Psoas muscle (tissue), 7 donors: ENCODE measurements at regions not wholly inside any gene's neighbourhood (a gene's known extent, or its start where the extent isn't known, plus 50 kb on each side); places are given as distances from the start of the nearest gene placed in this dataset.

Experiments
- ATAC-seq, 4 donors: fragments of 200-7000 bp; cut with Tn5 transposase; one replicate each; pipeline ENCODE4 v1.9.1; 2020; ENCODE audit warnings: moderate library complexity in 3 of 4, mild to moderate bottlenecking in 2 of 4
- DNase-seq, 2 donors: peaks; one replicate each; pipeline ENCODE4 v3.0.0-alpha.2; 2020
- H3K27ac ChIP-seq: fragments of 200-600 bp; one replicate; pipeline ENCODE4 v1.8.0; 2022
- H3K27me3 ChIP-seq, 3 donors: fragments of 200-600 bp in 1 of 3; one replicate each; pipeline versions ENCODE4 v1.6.1 to v1.8.0; 2013 to 2022; ENCODE audit warnings: low read length in 2 of 3, mild to moderate bottlenecking in 2 of 3, moderate library complexity in 1 of 3; ENCODE audit not compliant: insufficient read depth in 3 of 3
- H3K36me3 ChIP-seq, 2 donors: fragments of 200-600 bp in 1 of 2; one replicate each; pipeline versions ENCODE4 v1.6.1 to v1.8.0; 2013 to 2022; ENCODE audit warnings: low read depth in 1 of 2, mild to moderate bottlenecking in 1 of 2, moderate library complexity in 1 of 2; ENCODE audit not compliant: insufficient read depth in 1 of 2
- H3K4me1 ChIP-seq: fragments of 200-600 bp; one replicate; pipeline ENCODE4 v1.8.0; 2022
- H3K4me3 ChIP-seq: fragments of 200-600 bp; one replicate; pipeline ENCODE4 v1.8.0; 2022; ENCODE audit warnings: mild to moderate bottlenecking
- H3K9me3 ChIP-seq: fragments of 200-600 bp; one replicate; pipeline ENCODE4 v1.8.0; 2022
- CTCF ChIP-seq: fragments of 200-600 bp; IDR thresholded peaks from one replicate; pipeline ENCODE4 v1.8.0; 2022; ENCODE audit warnings: antibody characterized with exemption
- WGBS, 3 donors: extraction: QIAGEN DNeasy Blood & Tissue Kit; methylation state at CpG; one replicate each; pipeline versions ENCODE4 v1.1.6 to v1.1.7; 2013; 5-methylcytosine and 5-hydroxymethylcytosine counted together
- intact Hi-C, 2 donors: fragments of 100-400 bp; cut with DNase I; formaldehyde crosslinking; loops; one replicate each; pipeline versions ENCODE4 v1.11.0 to v1.14.2; 2022
- donor health status: healthy with polysubstance abuse.
- donor health status: DM: no; HTN: no; CAD: no; lungs with moderate emphysema.
- donor health status: Bipolar disorder and iron deficiency.
- donor health status: healthy.
- donor health status: DM: yes; HTN: yes; CAD: no.
- donor health status: DM: no; HTN: no; CAD: no.
- donor health status: DM: yes; HTN: yes; CAD: no.

GRCh38 chr13:26927511-26927910 lies 166.9 kb upstream of the GPR12 start:
- TF ChIP-seq CTCF = no peak
- Histone ChIP-seq H3K27me3 (peaks cover 0 to 9% (median 0%) of the 10 kb centered on the region in 3 donors), H3K4me3 (no peak overlapping the region), H3K9me3 (no peaks in the 10 kb centered on the region), H3K27ac (no peak overlapping the region), H3K4me1 (no peaks in the 10 kb centered on the region), H3K36me3 (no peaks in the 10 kb centered on the region)
- ATAC-seq = no peak
- intact Hi-C loops = no loop called here
- no peak for DNase-seq
- 77 to 81% (median 79%) methylated on average over 11 of the region's 11 CpGs for WGBS, 3 donors

GRCh38 chr13:26926371-26926770 lies 165.8 kb upstream of the GPR12 start:
- no peak for TF ChIP-seq CTCF
- H3K9me3 ChIP-seq = no peaks in the 10 kb centered on the region
- no peak overlapping the region for H3K27ac ChIP-seq
- 79 to 87% (median 80%) methylated on average over 7 of the region's 7 CpGs for WGBS, 3 donors
- no peaks in the 10 kb centered on the region for H3K4me1 ChIP-seq
- intact Hi-C loops = no loop called here
- H3K4me3 ChIP-seq = no peak overlapping the region
- peaks cover 0 to 13% (median 0%) of the 10 kb centered on the region in 3 donors for H3K27me3 ChIP-seq
- H3K36me3 ChIP-seq = no peaks in the 10 kb centered on the region
- ATAC-seq (no peak), DNase-seq (no peak)

GRCh38 chr13:26923824-26924605 lies 163.4 kb upstream of the GPR12 start:
- no peaks in the 10 kb centered on the region for H3K9me3 ChIP-seq
- no peak overlapping the region for H3K27ac ChIP-seq
- intact Hi-C loops = no loop called here
- TF ChIP-seq CTCF = no peak
- H3K4me3 ChIP-seq = no peak overlapping the region
- no peaks in the 10 kb centered on the region for H3K4me1 ChIP-seq
- DNase-seq = no peak
- H3K27me3 ChIP-seq = peaks cover 0 to 18% (median 3%) of the 10 kb centered on the region in 3 donors
- 6 to 9% (median 7%) methylated on average over 7 of the region's 7 CpGs for WGBS, 3 donors
- no peaks in the 10 kb centered on the region for H3K36me3 ChIP-seq
- ATAC-seq = no peak

- ATAC-seq = no peak
- peaks cover 0 to 18% (median 3%) of the 10 kb centered on the region in 3 donors for H3K27me3 ChIP-seq
- no peaks in the 10 kb centered on the region for H3K4me1 ChIP-seq
- DNase-seq = no peak
- intact Hi-C loops = no loop called here
- no peaks in the 10 kb centered on the region for H3K36me3 ChIP-seq
- TF ChIP-seq CTCF = no peak
- H3K27ac ChIP-seq = no peak overlapping the region
- no peaks in the 10 kb centered on the region for H3K9me3 ChIP-seq
- no peak overlapping the region for H3K4me3 ChIP-seq
- 45 to 55% (median 47%) methylated on average over 6 to 7 of the region's 7 CpGs for WGBS, 3 donors
These were observed 161.3 kb upstream of the GPR12 start for GRCh38 chr13:26921918-26922317.
